ENCODE measurements at regions not wholly inside any gene's neighbourhood (a gene's known extent, or its start where the extent isn't known, plus 50 kb on each side); places are given as distances from the start of the nearest gene placed in this dataset.

DNA sequence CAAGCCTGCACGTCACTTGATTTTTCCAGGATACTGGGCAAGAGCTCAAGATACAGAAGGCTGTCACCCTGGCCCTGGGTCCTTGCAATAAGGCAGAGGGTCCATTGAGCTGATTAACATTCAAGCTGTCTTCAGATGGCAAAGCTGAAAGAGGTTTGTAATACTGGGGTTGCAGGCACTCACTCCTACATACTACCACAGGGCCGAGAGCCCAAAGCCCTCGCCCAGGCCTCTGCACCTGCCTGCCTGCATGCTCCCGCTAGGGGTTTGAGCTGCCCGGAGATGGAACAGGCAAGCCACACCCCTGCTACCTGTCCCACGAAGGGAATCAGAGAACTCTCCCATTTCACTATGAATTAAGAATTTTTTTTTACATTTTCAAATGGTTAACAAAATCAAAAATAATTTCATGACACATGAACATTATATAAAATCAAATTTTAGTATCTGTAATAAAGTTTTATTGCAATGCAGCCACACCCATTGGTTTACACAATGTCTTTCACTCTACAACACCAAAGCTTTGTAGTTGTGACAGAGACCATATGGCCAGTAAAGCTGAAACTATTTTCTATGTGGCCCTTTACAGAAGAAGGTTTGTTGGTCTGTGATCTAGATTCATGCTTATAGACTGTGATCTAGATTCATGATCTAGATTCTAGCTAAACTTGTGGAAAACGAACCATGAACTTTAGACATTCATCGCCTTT is 530.4 kb upstream of the IGFBP7 start:
- ATAC-seq (peak; percentile 76), DNase-seq (ENCODE audit: low spot score) (peak; percentile 9)
- Mint-ChIP-seq H3K27ac (no peak overlapping the region), H3K4me3 (no peak overlapping the region), H3K27me3 (ENCODE audit: insufficient read depth, low read depth, poor library complexity) (no peaks in the 10 kb centered on the region), H3K9me3 (no peaks in the 10 kb centered on the region), H3K36me3 (ENCODE audit: low read depth) (no peaks in the 10 kb centered on the region), H3K4me1 (peaks cover 16% of the 10 kb centered on the region; the same call in 2 of the 3 replicates)
- no peak overlapping the region for H3K27ac ChIP-seq (ENCODE audit: low read depth)
- TF ChIP-seq JUNB (IDR thresholded peaks at IDR 0.05; ENCODE audit: unreplicated experiment) (no peak), EZH2phosphoT487 (IDR thresholded peaks at IDR 0.05; ENCODE audit: unreplicated experiment) (no peak)
- no peaks in the 10 kb centered on the region for H3F3A ChIP-seq (replicated peaks; ENCODE audit: low read depth)
- no peaks in the 10 kb centered on the region for H3K36me3 ChIP-seq (ENCODE audit: insufficient read depth)
- no peak overlapping the region for H3K4me3 ChIP-seq
- no peak overlapping the region for H3K4me2 ChIP-seq
- no peaks in the 10 kb centered on the region for H3K79me2 ChIP-seq (replicated peaks; ENCODE audit: insufficient read depth)
- no peaks in the 10 kb centered on the region for H3K9me2 ChIP-seq (ENCODE audit: insufficient read depth)
- H2AFZ ChIP-seq = 0 out of 2 replicates have a peak overlapping the region, but pooled peaks have one; percentile 9
- peaks cover 8% of the 10 kb centered on the region for H3K4me1 ChIP-seq (ENCODE audit: insufficient read depth)
- H3K27me3 ChIP-seq (ENCODE audit: insufficient read depth) = no peaks in the 10 kb centered on the region
- H4K20me1 ChIP-seq (replicated peaks; ENCODE audit: insufficient read depth) = no peaks in the 10 kb centered on the region

DNA sequence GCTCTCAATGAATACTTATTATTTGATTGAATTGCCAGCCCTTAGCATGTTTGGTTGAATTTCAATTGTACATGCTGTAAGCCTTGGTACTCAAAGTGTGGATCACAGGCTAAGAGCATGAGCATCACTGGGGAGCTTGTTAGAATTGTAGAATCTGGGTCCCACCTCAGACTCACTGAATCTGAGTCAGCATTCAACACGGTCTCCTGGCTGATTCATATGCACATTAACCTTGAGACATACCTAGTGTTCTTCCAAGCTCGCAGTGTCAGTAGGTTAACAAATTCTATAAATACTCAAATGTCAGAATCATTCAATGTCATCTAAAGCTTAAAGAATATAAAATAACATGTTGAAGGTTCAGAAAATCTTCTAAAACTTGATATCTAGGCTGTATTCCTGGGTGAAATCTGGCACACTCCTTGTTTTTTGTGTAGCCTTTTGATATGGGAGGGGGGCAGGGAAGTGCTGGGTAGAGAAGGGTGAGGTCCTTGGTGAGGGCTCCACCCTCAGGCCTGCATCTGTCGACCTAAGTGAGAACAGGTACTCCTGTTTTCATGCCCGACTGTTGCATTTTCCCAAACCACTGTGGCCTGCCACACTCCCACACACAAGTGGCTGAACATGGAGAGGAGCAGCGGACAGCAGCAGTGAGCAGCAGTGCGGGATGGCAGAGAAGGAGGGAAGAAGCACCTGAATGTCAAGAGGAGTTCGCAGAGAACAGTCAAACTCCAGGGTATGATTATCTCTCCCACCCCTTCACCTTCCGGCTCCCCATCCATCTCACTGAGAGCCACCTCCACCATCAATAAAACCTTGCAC is 529.6 kb upstream of the IGFBP7 start:
- Histone ChIP-seq H3K4me3 (no peak overlapping the region), H4K20me1 (replicated peaks; ENCODE audit: insufficient read depth) (no peaks in the 10 kb centered on the region), H3K4me1 (ENCODE audit: insufficient read depth) (peaks cover 8% of the 10 kb centered on the region), H3F3A (replicated peaks; ENCODE audit: low read depth) (no peaks in the 10 kb centered on the region), H2AFZ (peak overlapping the region; percentile 9; the same call in 1 of the 2 replicates), H3K9me2 (ENCODE audit: insufficient read depth) (no peaks in the 10 kb centered on the region), H3K27me3 (ENCODE audit: insufficient read depth) (no peaks in the 10 kb centered on the region), H3K79me2 (replicated peaks; ENCODE audit: insufficient read depth) (no peaks in the 10 kb centered on the region), H3K27ac (ENCODE audit: low read depth) (no peak overlapping the region), H3K4me2 (no peak overlapping the region), H3K36me3 (ENCODE audit: insufficient read depth) (no peaks in the 10 kb centered on the region)
- no peaks in the 10 kb centered on the region for H3K9me3 Mint-ChIP-seq
- DNase-seq (ENCODE audit: low spot score) = peak; percentile 11
- TF ChIP-seq ZNF114 (CRISPR knock-in tag; IDR thresholded peaks at IDR 0.05) = no peak
- TF ChIP-seq, protein P1, sequence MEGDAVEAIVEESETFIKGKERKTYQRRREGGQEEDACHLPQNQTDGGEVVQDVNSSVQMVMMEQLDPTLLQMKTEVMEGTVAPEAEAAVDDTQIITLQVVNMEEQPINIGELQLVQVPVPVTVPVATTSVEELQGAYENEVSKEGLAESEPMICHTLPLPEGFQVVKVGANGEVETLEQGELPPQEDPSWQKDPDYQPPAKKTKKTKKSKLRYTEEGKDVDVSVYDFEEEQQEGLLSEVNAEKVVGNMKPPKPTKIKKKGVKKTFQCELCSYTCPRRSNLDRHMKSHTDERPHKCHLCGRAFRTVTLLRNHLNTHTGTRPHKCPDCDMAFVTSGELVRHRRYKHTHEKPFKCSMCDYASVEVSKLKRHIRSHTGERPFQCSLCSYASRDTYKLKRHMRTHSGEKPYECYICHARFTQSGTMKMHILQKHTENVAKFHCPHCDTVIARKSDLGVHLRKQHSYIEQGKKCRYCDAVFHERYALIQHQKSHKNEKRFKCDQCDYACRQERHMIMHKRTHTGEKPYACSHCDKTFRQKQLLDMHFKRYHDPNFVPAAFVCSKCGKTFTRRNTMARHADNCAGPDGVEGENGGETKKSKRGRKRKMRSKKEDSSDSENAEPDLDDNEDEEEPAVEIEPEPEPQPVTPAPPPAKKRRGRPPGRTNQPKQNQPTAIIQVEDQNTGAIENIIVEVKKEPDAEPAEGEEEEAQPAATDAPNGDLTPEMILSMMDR (conservative IDR thresholded peaks at IDR 0.05; ENCODE audit: low read depth in 2 of 2) = peak in 1 of 2 experiments; percentile 28; a peak in 2 of 4 replicates
- no peak overlapping the region for H3K4me3 Mint-ChIP-seq
- peak; percentile 74 for ATAC-seq
- peaks cover 16% of the 10 kb centered on the region; the same call in 2 of the 3 replicates for H3K4me1 Mint-ChIP-seq
- H3K27ac Mint-ChIP-seq = peak overlapping the region; percentile 69; the same call in 1 of the 2 replicates
- no peaks in the 10 kb centered on the region for H3K36me3 Mint-ChIP-seq (ENCODE audit: low read depth)
- H3K27me3 Mint-ChIP-seq (ENCODE audit: insufficient read depth, low read depth, poor library complexity) = no peaks in the 10 kb centered on the region

DNA sequence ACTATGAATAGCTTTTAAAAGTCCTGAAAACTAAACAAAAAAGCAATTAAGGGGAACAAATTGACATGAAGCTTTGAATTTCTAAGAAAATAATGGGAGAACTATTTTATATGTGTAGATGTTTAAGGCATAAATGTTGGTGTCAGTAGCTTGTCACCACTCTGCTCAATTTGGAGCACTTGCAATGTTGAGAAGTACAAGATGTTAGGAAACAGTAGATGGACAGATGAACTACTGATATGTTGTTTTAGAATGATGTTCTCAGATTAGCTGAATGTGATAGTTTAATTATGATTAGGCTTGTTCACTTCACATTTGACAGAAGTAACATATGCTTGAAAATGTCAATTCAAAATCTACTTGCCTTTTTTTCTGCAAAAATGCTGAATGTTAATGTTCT is 525.7 kb upstream of the IGFBP7 start:
- Mint-ChIP-seq H3K9me3 (no peaks in the 10 kb centered on the region), H3K27me3 (ENCODE audit: insufficient read depth, low read depth, poor library complexity) (no peaks in the 10 kb centered on the region), H3K4me3 (no peak overlapping the region), H3K36me3 (ENCODE audit: low read depth) (no peaks in the 10 kb centered on the region), H3K4me1 (peaks cover 14% of the 10 kb centered on the region; the same call in 2 of the 3 replicates), H3K27ac (no peak overlapping the region)
- Histone ChIP-seq H3F3A (replicated peaks; ENCODE audit: low read depth) (no peaks in the 10 kb centered on the region), H3K4me2 (no peak overlapping the region), H3K27ac (ENCODE audit: low read depth) (no peak overlapping the region), H3K4me1 (ENCODE audit: insufficient read depth) (peaks cover 8% of the 10 kb centered on the region), H2AFZ (no peak overlapping the region), H3K27me3 (ENCODE audit: insufficient read depth) (no peaks in the 10 kb centered on the region), H3K36me3 (ENCODE audit: insufficient read depth) (no peaks in the 10 kb centered on the region), H3K9me2 (ENCODE audit: insufficient read depth) (no peaks in the 10 kb centered on the region), H3K4me3 (no peak overlapping the region), H4K20me1 (replicated peaks; ENCODE audit: insufficient read depth) (no peaks in the 10 kb centered on the region), H3K79me2 (replicated peaks; ENCODE audit: insufficient read depth) (no peaks in the 10 kb centered on the region)
- DNase-seq (ENCODE audit: low spot score) (no peak), ATAC-seq (no peak)
- no peak for TF ChIP-seq ZNF114 (CRISPR knock-in tag; IDR thresholded peaks at IDR 0.05)
- TF ChIP-seq STAT1 (IDR thresholded peaks at IDR 0.05; ENCODE audit: unreplicated experiment) = no peak
- TF ChIP-seq, protein P1 (conservative IDR thresholded peaks at IDR 0.05; ENCODE audit: low read depth in 2 of 2) = no peak
- no peak for TF ChIP-seq POLR2AphosphoS5 (IDR thresholded peaks at IDR 0.05; ENCODE audit: low read depth)
- TF ChIP-seq, protein P2, sequence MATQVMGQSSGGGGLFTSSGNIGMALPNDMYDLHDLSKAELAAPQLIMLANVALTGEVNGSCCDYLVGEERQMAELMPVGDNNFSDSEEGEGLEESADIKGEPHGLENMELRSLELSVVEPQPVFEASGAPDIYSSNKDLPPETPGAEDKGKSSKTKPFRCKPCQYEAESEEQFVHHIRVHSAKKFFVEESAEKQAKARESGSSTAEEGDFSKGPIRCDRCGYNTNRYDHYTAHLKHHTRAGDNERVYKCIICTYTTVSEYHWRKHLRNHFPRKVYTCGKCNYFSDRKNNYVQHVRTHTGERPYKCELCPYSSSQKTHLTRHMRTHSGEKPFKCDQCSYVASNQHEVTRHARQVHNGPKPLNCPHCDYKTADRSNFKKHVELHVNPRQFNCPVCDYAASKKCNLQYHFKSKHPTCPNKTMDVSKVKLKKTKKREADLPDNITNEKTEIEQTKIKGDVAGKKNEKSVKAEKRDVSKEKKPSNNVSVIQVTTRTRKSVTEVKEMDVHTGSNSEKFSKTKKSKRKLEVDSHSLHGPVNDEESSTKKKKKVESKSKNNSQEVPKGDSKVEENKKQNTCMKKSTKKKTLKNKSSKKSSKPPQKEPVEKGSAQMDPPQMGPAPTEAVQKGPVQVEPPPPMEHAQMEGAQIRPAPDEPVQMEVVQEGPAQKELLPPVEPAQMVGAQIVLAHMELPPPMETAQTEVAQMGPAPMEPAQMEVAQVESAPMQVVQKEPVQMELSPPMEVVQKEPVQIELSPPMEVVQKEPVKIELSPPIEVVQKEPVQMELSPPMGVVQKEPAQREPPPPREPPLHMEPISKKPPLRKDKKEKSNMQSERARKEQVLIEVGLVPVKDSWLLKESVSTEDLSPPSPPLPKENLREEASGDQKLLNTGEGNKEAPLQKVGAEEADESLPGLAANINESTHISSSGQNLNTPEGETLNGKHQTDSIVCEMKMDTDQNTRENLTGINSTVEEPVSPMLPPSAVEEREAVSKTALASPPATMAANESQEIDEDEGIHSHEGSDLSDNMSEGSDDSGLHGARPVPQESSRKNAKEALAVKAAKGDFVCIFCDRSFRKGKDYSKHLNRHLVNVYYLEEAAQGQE (IDR thresholded peaks at IDR 0.05; ENCODE audit: unreplicated experiment) = no peak
- no peak for TF ChIP-seq EZH2phosphoT487 (IDR thresholded peaks at IDR 0.05; ENCODE audit: unreplicated experiment)
- no peak for TF ChIP-seq CREB1 (CRISPR knock-in tag; IDR thresholded peaks at IDR 0.05; ENCODE audit: low read depth)
- no peak for TF ChIP-seq ZNF331 (CRISPR knock-in tag; IDR thresholded peaks at IDR 0.05; ENCODE audit: low read depth)
- TF ChIP-seq JUNB (IDR thresholded peaks at IDR 0.05; ENCODE audit: unreplicated experiment) = no peak

Measured in GM23338 (cell line).